ENCODE measurements at regions not wholly inside any gene's neighbourhood (a gene's known extent, or its start where the extent isn't known, plus 50 kb on each side); places are given as distances from the start of the nearest gene placed in this dataset.

DNA sequence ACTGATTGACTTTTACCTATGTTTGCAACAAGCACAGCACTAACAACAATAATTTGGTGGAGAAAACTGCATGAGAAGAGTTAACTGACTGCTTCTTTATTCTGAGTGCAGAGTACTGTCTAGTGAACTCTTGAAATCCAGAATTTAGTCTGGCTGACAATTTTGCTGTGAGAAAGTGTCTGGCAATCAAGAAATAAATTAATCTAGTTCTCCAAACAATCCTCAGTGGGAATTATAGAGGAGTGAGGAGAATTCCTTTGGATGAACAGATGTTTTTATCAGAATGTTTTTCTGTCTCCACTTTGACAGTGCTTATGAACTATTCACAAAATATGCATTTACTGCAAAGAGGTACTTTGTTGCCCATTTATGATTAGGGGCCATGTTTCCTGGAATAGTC, 694.9 kb upstream of the LRRN3 start:
- H3K36me3 ChIP-seq (ENCODE audit: low read depth): no peaks in the 10 kb centered on the region
- no peak overlapping the region for H3K27ac ChIP-seq
- no peak overlapping the region for H2AFZ ChIP-seq
- H3K4me2 ChIP-seq (ENCODE audit: unreplicated experiment): no peak overlapping the region
- in situ Hi-C loops (cut with MboI): no loop called here
- no peak overlapping the region for H3K9ac ChIP-seq
- no peaks in the 10 kb centered on the region for H3K27me3 ChIP-seq (replicated peaks; ENCODE audit: insufficient read depth)
- no peaks in the 10 kb centered on the region for H3K9me3 ChIP-seq (ENCODE audit: low read depth)
- H3K9me2 ChIP-seq (ENCODE audit: insufficient read depth): no peaks in the 10 kb centered on the region
- no peaks in the 10 kb centered on the region for H4K20me1 ChIP-seq (ENCODE audit: insufficient read depth)
- H3K4me3 ChIP-seq: no peak overlapping the region
- no peak for DNase-seq
- TF ChIP-seq EZH2 (IDR thresholded peaks at IDR 0.05; ENCODE audit: insufficient read depth, poor library complexity, severe bottlenecking): no peak
- TF ChIP-seq EZH2phosphoT487 (IDR thresholded peaks at IDR 0.05; ENCODE audit: insufficient read depth, low read depth): no peak
- no peaks in the 10 kb centered on the region for H3K4me1 ChIP-seq (ENCODE audit: insufficient read depth)
- H3K79me2 ChIP-seq (ENCODE audit: insufficient read depth): no peaks in the 10 kb centered on the region
- no peaks in the 10 kb centered on the region for H3F3A ChIP-seq (ENCODE audit: insufficient read depth)

DNA sequence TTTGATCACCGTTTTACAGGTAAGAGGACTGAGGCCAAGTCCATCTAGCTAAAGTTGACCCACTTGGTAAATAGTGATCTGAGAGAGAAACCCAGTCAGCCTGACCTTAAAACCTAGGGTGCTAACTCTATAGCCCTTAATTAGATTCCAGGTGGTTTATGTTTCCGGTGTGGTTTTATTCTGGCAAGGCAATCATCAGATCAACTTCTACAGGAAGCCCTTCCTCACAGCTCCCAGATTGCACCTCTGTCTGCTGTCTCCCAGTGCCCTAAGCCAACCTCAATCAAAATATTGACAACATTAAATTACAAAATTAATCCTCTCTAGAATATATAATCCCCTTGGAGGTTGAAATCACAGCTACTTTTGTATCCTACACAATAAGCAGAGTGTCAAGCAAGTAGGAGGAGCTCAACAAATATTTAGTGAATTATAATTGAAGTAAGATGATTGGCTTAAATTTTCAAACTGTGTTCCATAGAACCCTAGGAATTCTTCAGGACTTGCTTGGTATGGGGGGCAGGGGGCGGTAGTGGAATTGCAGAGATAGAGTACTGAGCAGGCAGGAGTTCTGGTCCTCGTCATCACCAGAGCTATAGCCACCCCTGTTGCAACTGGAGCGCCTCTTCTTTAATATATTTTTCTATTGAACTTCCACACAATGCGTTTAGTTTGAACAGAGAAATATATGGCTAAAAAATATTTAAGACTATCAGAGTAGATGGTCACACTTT, 692.8 kb upstream of the LRRN3 start:
- no peak overlapping the region for H3K9ac ChIP-seq
- no peak overlapping the region for H3K4me2 ChIP-seq (ENCODE audit: unreplicated experiment)
- H3K27me3 ChIP-seq (replicated peaks; ENCODE audit: insufficient read depth): no peaks in the 10 kb centered on the region
- no peak overlapping the region for H3K27ac ChIP-seq
- H2AFZ ChIP-seq: no peak overlapping the region
- H3K79me2 ChIP-seq (ENCODE audit: insufficient read depth): no peaks in the 10 kb centered on the region
- H3K9me3 ChIP-seq (ENCODE audit: low read depth): no peaks in the 10 kb centered on the region
- H3K36me3 ChIP-seq (ENCODE audit: low read depth): no peaks in the 10 kb centered on the region
- in situ Hi-C loops (cut with MboI): no loop called here
- DNase-seq: no peak
- H4K20me1 ChIP-seq (ENCODE audit: insufficient read depth): no peaks in the 10 kb centered on the region
- H3K4me1 ChIP-seq (ENCODE audit: insufficient read depth): no peaks in the 10 kb centered on the region
- no peaks in the 10 kb centered on the region for H3K9me2 ChIP-seq (ENCODE audit: insufficient read depth)
- WGBS, 2 experiments (ENCODE audit: low coverage in 1 of 2, low lambda C conversion rate in 2 of 2, missing lambda C conversion rate in 2 of 2): 28 to 35% methylated on average over 6 of the region's 6 CpGs
- TF ChIP-seq EZH2phosphoT487 (IDR thresholded peaks at IDR 0.05; ENCODE audit: insufficient read depth, low read depth) (no peak), EZH2 (IDR thresholded peaks at IDR 0.05; ENCODE audit: insufficient read depth, poor library complexity, severe bottlenecking) (no peak)
- H3K4me3 ChIP-seq: no peak overlapping the region
- H3F3A ChIP-seq (ENCODE audit: insufficient read depth): no peaks in the 10 kb centered on the region

DNA sequence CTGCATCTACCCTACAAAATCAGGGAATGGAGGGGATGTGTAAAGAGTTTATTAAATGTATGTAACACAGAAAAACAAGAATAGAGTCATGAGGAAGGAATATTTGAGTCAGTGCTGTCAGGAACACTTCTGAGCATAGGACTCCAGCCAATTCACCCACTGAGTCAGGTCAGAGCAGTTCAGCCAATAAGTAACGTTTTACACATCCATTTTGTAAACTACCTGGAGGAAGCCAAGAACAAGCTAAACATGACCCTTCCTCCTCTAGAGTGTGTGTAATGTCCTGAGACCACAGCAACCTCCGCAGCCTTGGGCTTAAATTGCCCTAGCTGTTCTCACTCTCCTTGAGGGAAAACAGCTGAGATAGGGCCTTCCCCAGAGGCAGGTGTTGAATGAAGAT, 691.5 kb upstream of the LRRN3 start:
- DNase-seq: peak; percentile 2
- Histone ChIP-seq H2AFZ (no peak overlapping the region), H4K20me1 (ENCODE audit: insufficient read depth) (no peaks in the 10 kb centered on the region), H3K27ac (no peak overlapping the region), H3K9ac (no peak overlapping the region), H3K9me3 (ENCODE audit: low read depth) (no peaks in the 10 kb centered on the region), H3K4me1 (ENCODE audit: insufficient read depth) (no peaks in the 10 kb centered on the region), H3K4me3 (no peak overlapping the region), H3F3A (ENCODE audit: insufficient read depth) (no peaks in the 10 kb centered on the region), H3K79me2 (ENCODE audit: insufficient read depth) (no peaks in the 10 kb centered on the region), H3K9me2 (ENCODE audit: insufficient read depth) (no peaks in the 10 kb centered on the region), H3K36me3 (ENCODE audit: low read depth) (no peaks in the 10 kb centered on the region), H3K4me2 (ENCODE audit: unreplicated experiment) (no peak overlapping the region), H3K27me3 (replicated peaks; ENCODE audit: insufficient read depth) (no peaks in the 10 kb centered on the region)
- WGBS, 2 experiments (ENCODE audit: low coverage in 1 of 2, low lambda C conversion rate in 2 of 2, missing lambda C conversion rate in 2 of 2): 3 to 5% methylated on average over 2 of the region's 2 CpGs
- TF ChIP-seq EZH2 (IDR thresholded peaks at IDR 0.05; ENCODE audit: insufficient read depth, poor library complexity, severe bottlenecking) (no peak), EZH2phosphoT487 (IDR thresholded peaks at IDR 0.05; ENCODE audit: insufficient read depth, low read depth) (no peak)
- in situ Hi-C loops (cut with MboI): no loop called here

DNA sequence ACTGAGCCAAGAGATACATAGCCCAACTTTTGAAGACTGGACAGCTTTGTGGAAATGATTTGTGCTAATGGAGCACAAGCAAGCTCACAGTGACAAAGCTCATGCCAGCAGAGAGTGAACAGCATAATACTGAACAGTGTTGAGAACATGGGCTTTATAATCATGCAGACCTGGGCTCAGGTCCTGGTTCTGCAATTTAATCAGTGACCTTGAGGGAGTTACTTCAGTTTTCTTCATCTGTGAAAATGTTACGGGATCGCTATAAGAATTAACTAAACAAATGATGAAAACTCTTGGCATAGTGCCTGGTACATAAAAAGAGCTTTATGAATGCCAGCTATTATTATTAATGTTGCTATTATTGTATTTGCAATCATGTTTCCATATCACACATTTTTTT, 690.5 kb upstream of the LRRN3 start:
- H3K27me3 ChIP-seq (replicated peaks; ENCODE audit: insufficient read depth): no peaks in the 10 kb centered on the region
- no peak for TF ChIP-seq EZH2 (IDR thresholded peaks at IDR 0.05; ENCODE audit: insufficient read depth, poor library complexity, severe bottlenecking)
- no peak for TF ChIP-seq EZH2phosphoT487 (IDR thresholded peaks at IDR 0.05; ENCODE audit: insufficient read depth, low read depth)
- 4% methylated on average over 2 of the region's 2 CpGs for WGBS, 2 experiments (ENCODE audit: low coverage in 1 of 2, low lambda C conversion rate in 2 of 2, missing lambda C conversion rate in 2 of 2)

DNA sequence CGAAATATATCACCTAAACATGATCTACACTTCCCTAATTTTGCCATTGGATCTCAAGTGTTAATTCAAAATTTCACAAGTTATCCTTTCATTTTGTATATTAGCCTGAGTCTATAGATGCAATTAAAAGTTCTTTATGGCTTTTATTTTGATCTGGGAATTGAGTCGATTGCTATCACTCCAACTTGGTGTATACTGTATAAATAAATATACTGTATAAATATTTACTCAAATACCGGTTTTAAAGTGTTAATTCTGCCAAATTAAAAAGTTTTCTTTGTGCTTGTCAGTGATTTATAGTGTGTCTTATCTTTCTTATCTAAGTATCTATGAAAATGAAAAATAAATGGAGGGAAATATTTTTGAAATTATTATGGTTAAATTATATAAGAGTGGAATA, 683.7 kb upstream of the LRRN3 start:
- Histone ChIP-seq H3K27ac (no peak overlapping the region), H3K4me1 (ENCODE audit: insufficient read depth) (no peaks in the 10 kb centered on the region), H3K79me2 (ENCODE audit: insufficient read depth) (no peaks in the 10 kb centered on the region), H2AFZ (no peak overlapping the region), H4K20me1 (ENCODE audit: insufficient read depth) (no peaks in the 10 kb centered on the region), H3K9me2 (ENCODE audit: insufficient read depth) (no peaks in the 10 kb centered on the region), H3K27me3 (replicated peaks; ENCODE audit: insufficient read depth) (no peaks in the 10 kb centered on the region), H3K9ac (no peak overlapping the region), H3K4me2 (ENCODE audit: unreplicated experiment) (no peak overlapping the region), H3K36me3 (ENCODE audit: low read depth) (no peaks in the 10 kb centered on the region), H3K4me3 (no peak overlapping the region), H3F3A (ENCODE audit: insufficient read depth) (no peaks in the 10 kb centered on the region), H3K9me3 (ENCODE audit: low read depth) (no peaks in the 10 kb centered on the region)
- in situ Hi-C loops (cut with MboI): no loop called here
- TF ChIP-seq EZH2 (IDR thresholded peaks at IDR 0.05; ENCODE audit: insufficient read depth, poor library complexity, severe bottlenecking): no peak
- no peak for TF ChIP-seq EZH2phosphoT487 (IDR thresholded peaks at IDR 0.05; ENCODE audit: insufficient read depth, low read depth)
- 10 to 22% methylated on average over 3 of the region's 3 CpGs for WGBS, 2 experiments (ENCODE audit: low coverage in 1 of 2, low lambda C conversion rate in 2 of 2, missing lambda C conversion rate in 2 of 2)
- no peak for DNase-seq

More for the DNA sequence above, 690.5 kb upstream of the LRRN3 start:
- H3K27ac ChIP-seq: no peak overlapping the region
- H2AFZ ChIP-seq: no peak overlapping the region
- in situ Hi-C loops (cut with MboI): no loop called here
- H3K9me2 ChIP-seq (ENCODE audit: insufficient read depth): no peaks in the 10 kb centered on the region
- no peaks in the 10 kb centered on the region for H3K36me3 ChIP-seq (ENCODE audit: low read depth)
- H3K9me3 ChIP-seq (ENCODE audit: low read depth): no peaks in the 10 kb centered on the region
- H3K79me2 ChIP-seq (ENCODE audit: insufficient read depth): no peaks in the 10 kb centered on the region
- H4K20me1 ChIP-seq (ENCODE audit: insufficient read depth): no peaks in the 10 kb centered on the region
- no peaks in the 10 kb centered on the region for H3K4me1 ChIP-seq (ENCODE audit: insufficient read depth)
- H3K4me3 ChIP-seq: no peak overlapping the region
- no peaks in the 10 kb centered on the region for H3F3A ChIP-seq (ENCODE audit: insufficient read depth)
- H3K4me2 ChIP-seq (ENCODE audit: unreplicated experiment): no peak overlapping the region
- H3K9ac ChIP-seq: no peak overlapping the region
- no peak for DNase-seq
